GM06990 (cell line): ENCODE measurements at regions not wholly inside any gene's neighbourhood (a gene's known extent, or its start where the extent isn't known, plus 50 kb on each side); places are given as distances from the start of the nearest gene placed in this dataset.

Source experiments
- DNase-seq: peaks from one replicate; pipeline ENCODE4 v3.0.0-alpha.2; 2011; ENCODE audit not compliant: insufficient read length; ENCODE audit errors: extremely low read depth
- H3K27me3 ChIP-seq: replicated peaks from 2 replicates; pipeline ENCODE4 v1.6.0; 2011; ENCODE audit warnings: low read length; ENCODE audit not compliant: control insufficient read depth, insufficient read depth
- H3K36me3 ChIP-seq: 2 replicates; pipeline ENCODE4 v1.5.1; 2011; ENCODE audit warnings: low read length; ENCODE audit not compliant: control insufficient read depth, insufficient read depth
- H3K4me3 ChIP-seq: replicated peaks from 2 replicates; pipeline ENCODE4 v1.5.1; 2011; ENCODE audit warnings: low read depth, mild to moderate bottlenecking, control low read depth, low read length
- CTCF ChIP-seq: IDR thresholded peaks from 2 replicates; pipeline ENCODE4 v1.5.1; 2011; ENCODE audit warnings: low read length, control low read depth, mild to moderate bottlenecking, inconsistent platforms; ENCODE audit not compliant: insufficient read depth, poor library complexity, severe bottlenecking

GRCh38 chr6:2449572-2449940 lies 204.2 kb upstream of the GMDS start:
- H3K36me3 ChIP-seq: no peaks in the 10 kb centered on the region
- no peak for TF ChIP-seq CTCF
- H3K27me3 ChIP-seq: no peaks in the 10 kb centered on the region; the same call in 1 of the 2 replicates
- no peak for DNase-seq
- H3K4me3 ChIP-seq: no peak overlapping the region

GRCh38 chr6:2448826-2449571 lies 203.6 kb upstream of the GMDS start:
- no peaks in the 10 kb centered on the region for H3K36me3 ChIP-seq
- no peaks in the 10 kb centered on the region; the same call in 1 of the 2 replicates for H3K27me3 ChIP-seq
- peak; percentile 56 for TF ChIP-seq CTCF
- DNase-seq: no peak
- no peak overlapping the region; the same call in 1 of the 2 replicates for H3K4me3 ChIP-seq

GRCh38 chr6:2447931-2448330 lies 202.5 kb upstream of the GMDS start:
- Histone ChIP-seq H3K36me3 (no peaks in the 10 kb centered on the region), H3K27me3 (no peaks in the 10 kb centered on the region; the same call in 1 of the 2 replicates), H3K4me3 (no peak overlapping the region)
- DNase-seq: no peak
- TF ChIP-seq CTCF: no peak

- Histone ChIP-seq H3K36me3 (no peaks in the 10 kb centered on the region), H3K27me3 (no peaks in the 10 kb centered on the region; the same call in 1 of the 2 replicates), H3K4me3 (no peak overlapping the region)
- DNase-seq: no peak
- no peak for TF ChIP-seq CTCF
These were observed 202.0 kb upstream of the GMDS start for GRCh38 chr6:2447318-2447920.

- no peak for DNase-seq
- peaks cover 1% of the 10 kb centered on the region; the same call in 1 of the 2 replicates for H3K27me3 ChIP-seq
- H3K36me3 ChIP-seq: no peaks in the 10 kb centered on the region
- no peak overlapping the region for H3K4me3 ChIP-seq
- TF ChIP-seq CTCF: no peak
These were observed 196.4 kb upstream of the GMDS start for GRCh38 chr6:2441601-2442475.
